K562 (cell line): ENCODE measurements at regions not wholly inside any gene's neighbourhood (a gene's known extent, or its start where the extent isn't known, plus 50 kb on each side); places are given as distances from the start of the nearest gene placed in this dataset.

ENCODE experiments used
- ATAC-seq: fragments of 200-7000 bp; cut with Tn5 transposase; 3 replicates; pipeline ENCODE4 v1.9.1; 2020; ENCODE audit warnings: moderate library complexity
- BruUV-seq: library from RNA; stranded (reverse); fragments of 400-500 nt; replicated peaks from 2 replicates; lab custom pipeline; 2021; lab: Mats Ljungman, UMichigan
- CTCF ChIA-PET: fragments of 300-600 bp; formaldehyde crosslinking; extraction: SDS; loops from one replicate; lab custom pipeline; 2021; ENCODE audit warnings: low intra/inter-chr PET ratio; lab: Yijun Ruan, JAX
- POLR2A ChIA-PET: fragments of 300-600, 350-650 bp; sonication (Branson Sonifier 250); formaldehyde crosslinking; extraction: SDS; loops from one replicate; lab custom pipeline; 2021; ENCODE audit warnings: antibody characterized with exemption, inconsistent platforms; lab: Yijun Ruan, JAX
- DNase-seq, 4 experiments: peaks; one replicate each; pipeline versions ENCODE4 v3.0.0 to v3.0.0-alpha.2; 2011 to 2018; ENCODE audit warnings: low spot score in 3 of 4, mixed read lengths in 3 of 4; ENCODE audit errors: extremely low read depth in 1 of 4
- FAIRE-seq: peaks from 2 replicates; lab custom pipeline; 2011; peaks lifted over from hg19 to GRCh38; lab: Jason Lieb, UNC
- H2AFZ ChIP-seq: 2 replicates; pipeline ENCODE4 v1.6.0; 2011; ENCODE audit warnings: low read depth, low read length, control low read depth, inconsistent platforms
- H3K27ac ChIP-seq: fragments of 200-600 bp; 3 replicates; pipeline ENCODE4 v1.8.0; 2011; ENCODE audit warnings: low read depth, mild to moderate bottlenecking, control low read depth, inconsistent platforms, low read length, moderate library complexity, mixed read lengths; ENCODE audit errors: extremely low read depth
- H3K27me3 ChIP-seq, 2 experiments: fragments of 300-600 bp in 1 of 2; 2 replicates in 1 of 2; 3 replicates in 1 of 2; pipeline versions ENCODE4 v1.6.0 to v1.8.0; 2011; ENCODE audit warnings: inconsistent platforms in 2 of 2, low read length in 2 of 2, mild to moderate bottlenecking in 1 of 2, mixed read lengths in 1 of 2, moderate library complexity in 1 of 2; ENCODE audit not compliant: control insufficient read depth in 2 of 2, insufficient read depth in 2 of 2
- H3K36me3 ChIP-seq: fragments of 300-600 bp; 3 replicates; pipeline ENCODE4 v1.8.0; 2011; ENCODE audit warnings: mild to moderate bottlenecking, low read length, inconsistent platforms; ENCODE audit not compliant: control insufficient read depth, insufficient read depth
- H3K4me1 ChIP-seq, 2 experiments: fragments of 200-600 bp in 1 of 2; replicated peaks in 1 of 2; 2 replicates in 1 of 2; 3 replicates in 1 of 2; pipeline versions ENCODE4 v1.5.1 to v1.8.0; 2011; ENCODE audit warnings: inconsistent platforms in 2 of 2, low read length in 2 of 2, mild to moderate bottlenecking in 1 of 2, mixed read lengths in 1 of 2, moderate library complexity in 1 of 2; ENCODE audit not compliant: control insufficient read depth in 2 of 2, insufficient read depth in 2 of 2
- H3K4me2 ChIP-seq: 2 replicates; pipeline ENCODE4 v1.6.1; 2011; ENCODE audit warnings: low read length, control low read depth, inconsistent platforms, mixed read lengths; ENCODE audit not compliant: insufficient read depth
- H3K4me3 ChIP-seq: fragments of 200-600 bp; sonication (generic), shearing (Covaris generic); 2 replicates; pipeline ENCODE4 v1.5.1; 2016; ENCODE audit warnings: control low read depth, inconsistent platforms
- H3K79me2 ChIP-seq: fragments of 200-600 bp; 3 replicates; pipeline ENCODE4 v1.8.0; 2011; ENCODE audit warnings: low read length, inconsistent platforms; ENCODE audit not compliant: control insufficient read depth, insufficient read depth
- H3K9ac ChIP-seq, 2 experiments: 2 replicates each; pipeline versions ENCODE4 v1.6.0 to v1.6.1; 2011; ENCODE audit warnings: low read depth in 2 of 2, low read length in 2 of 2, control low read depth in 1 of 2, inconsistent platforms in 1 of 2, mild to moderate bottlenecking in 1 of 2, mixed read lengths in 1 of 2; ENCODE audit not compliant: insufficient read depth in 1 of 2
- H3K9me1 ChIP-seq: one replicate; pipeline ENCODE4 v1.6.0; 2011; ENCODE audit warnings: inconsistent platforms, mild to moderate bottlenecking, low read length, moderate library complexity; ENCODE audit not compliant: control insufficient read depth, insufficient read depth
- H3K9me3 ChIP-seq: replicated peaks from 2 replicates; pipeline ENCODE4 v1.5.1; 2011; ENCODE audit warnings: low read depth, low read length, inconsistent platforms; ENCODE audit not compliant: control insufficient read depth, insufficient read depth
- H4K20me1 ChIP-seq: replicated peaks from 2 replicates; pipeline ENCODE4 v1.6.1; 2011; ENCODE audit warnings: low read length, inconsistent platforms, mixed read lengths; ENCODE audit not compliant: control insufficient read depth, insufficient read depth
- ATF7 ChIP-seq: fragments of 450-650 bp; IDR thresholded peaks from 2 replicates; pipeline ENCODE4 v1.7.1; 2014; ENCODE audit warnings: mild to moderate bottlenecking, moderate library complexity
- FOXJ3 ChIP-seq: sonication (generic); formaldehyde crosslinking; IDR thresholded peaks from 2 replicates; pipeline ENCODE4 v1.4.0; 2020; ENCODE audit warnings: mild to moderate bottlenecking, missing genetic modification reagents
- HCFC1 ChIP-seq: IDR thresholded peaks from 2 replicates; pipeline ENCODE4 v1.6.1; 2012; ENCODE audit warnings: low read depth, low read length, improper control_type of control experiment
- HDAC2 ChIP-seq: fragments of 450-650 bp; IDR thresholded peaks from 2 replicates; pipeline ENCODE4 v1.6.1; 2016; ENCODE audit warnings: mild to moderate bottlenecking
- HINFP ChIP-seq: fragments of 450-650 bp; conservative IDR thresholded peaks from 2 replicates; pipeline ENCODE4 v1.6.1; 2016; ENCODE audit warnings: missing genetic modification characterization, low read depth, mild to moderate bottlenecking, control low read depth, missing compliant biosample characterization
- ILF3 ChIP-seq: fragments of 450-650 bp; IDR thresholded peaks from 2 replicates; pipeline ENCODE4 v1.6.1; 2018; ENCODE audit warnings: antibody characterized with exemption, mild to moderate bottlenecking, moderate library complexity, borderline replicate concordance
- NCOA1 ChIP-seq: fragments of 450-650 bp; IDR thresholded peaks from 2 replicates; pipeline ENCODE4 v1.6.1; 2016; ENCODE audit warnings: low read depth
- PCBP2 ChIP-seq: fragments of 200-400 bp; formaldehyde crosslinking; IDR thresholded peaks from 2 replicates; pipeline ENCODE4 v1.6.1; 2018; ENCODE audit warnings: low read length, low read depth, mild to moderate bottlenecking, moderate library complexity; ENCODE audit not compliant: poor library complexity, severe bottlenecking
- RBM39 ChIP-seq: fragments of 200-400 bp; formaldehyde crosslinking; optimal IDR thresholded peaks from 2 replicates; pipeline ENCODE3; 2018; ENCODE audit warnings: low read depth, low read length
- RFX1 ChIP-seq: fragments of 450-650 bp; IDR thresholded peaks from 2 replicates; pipeline ENCODE4 v1.6.1; 2016; ENCODE audit warnings: mild to moderate bottlenecking, moderate library complexity
- TAF15 ChIP-seq: fragments of 200-400 bp; formaldehyde crosslinking; IDR thresholded peaks from 2 replicates; pipeline ENCODE4 v1.6.1; 2017; ENCODE audit warnings: mild to moderate bottlenecking, low read depth, low read length, moderate library complexity
- ZBTB1 ChIP-seq: sonication (generic); formaldehyde crosslinking; IDR thresholded peaks from 2 replicates; pipeline ENCODE4 v1.8.1; 2023; ENCODE audit warnings: missing genetic modification reagents, low read depth, mild to moderate bottlenecking, borderline replicate concordance
- ZNF175 ChIP-seq: fragments of 200-800 bp; sonication (Bioruptor generic); IDR thresholded peaks from 2 replicates; pipeline ENCODE4 v1.6.1; 2016; ENCODE audit warnings: low read depth, mild to moderate bottlenecking, missing genetic modification characterization, missing compliant biosample characterization
- ZNF436 ChIP-seq: fragments of 250-450, 450-650 bp; sonication (Bioruptor Pico); formaldehyde crosslinking; IDR thresholded peaks from 2 replicates; pipeline ENCODE4 v1.7.0; 2020; ENCODE audit warnings: mild to moderate bottlenecking
- ZNF696 ChIP-seq: fragments of 250-450 bp; sonication (Bioruptor Pico); conservative IDR thresholded peaks from 2 replicates; pipeline ENCODE4 v1.4.0; 2020; ENCODE audit warnings: mild to moderate bottlenecking, moderate library complexity
- WGBS: fragments of 100-300 bp; shearing (Covaris generic); methylation state at CpG from one replicate; pipeline ENCODE4 v1.1.6; 2016; ENCODE audit warnings: low coverage, mixed read lengths; ENCODE audit not compliant: insufficient coverage; ENCODE audit errors: missing lambda C conversion rate; 5-methylcytosine and 5-hydroxymethylcytosine counted together
- in situ Hi-C: fragments of 300-500 bp; cut with MboI; formaldehyde crosslinking; loops from 4 replicates; pipeline ENCODE4 v1.15.0; 2018; ENCODE audit warnings: inconsistent platforms, mixed read lengths
- intact Hi-C: fragments of 100-400 bp; cut with micrococcal nuclease; formaldehyde crosslinking; loops from 2 replicates; pipeline ENCODE4 v1.14.2; 2022
- TF ChIP-seq, protein P1 (sequence below): fragments of 450-650 bp; IDR thresholded peaks from one replicate; pipeline ENCODE4 v1.6.1; 2018; ENCODE audit warnings: mild to moderate bottlenecking, moderate library complexity; ENCODE audit not compliant: partially characterized antibody
- TF ChIP-seq, protein P2 (sequence below): fragments of 250-450 bp; sonication (Bioruptor Pico); IDR thresholded peaks from 2 replicates; pipeline ENCODE4 v1.8.0; 2022; ENCODE audit warnings: inconsistent platforms, mild to moderate bottlenecking, moderate library complexity, borderline replicate concordance

DNA sequence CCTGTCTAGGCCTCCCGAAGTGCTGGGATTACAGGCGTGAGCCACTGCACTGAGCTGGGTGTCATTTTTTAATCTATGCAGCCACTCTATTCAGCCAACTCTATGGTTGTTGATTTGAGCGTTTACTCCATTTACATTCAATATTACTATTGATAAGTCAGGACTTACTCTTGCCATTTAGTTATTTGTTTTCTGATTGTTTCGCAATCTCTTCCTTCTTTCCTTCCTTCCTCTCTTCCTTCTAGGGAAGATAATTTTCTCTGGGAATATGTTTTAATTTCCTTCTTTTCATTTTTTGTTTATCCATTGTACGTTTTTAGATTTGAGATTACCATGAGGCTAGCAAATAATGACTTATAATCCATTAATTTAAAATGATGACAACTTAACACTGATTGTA lies 2056.0 kb downstream of the OLFM4 start:
- in situ Hi-C loops (no loop called here), intact Hi-C loops (no loop called here)
- Histone ChIP-seq H4K20me1 (no peaks in the 10 kb centered on the region), H3K9ac (no peak overlapping the region), H2AFZ (no peak overlapping the region), H3K4me1 (no peaks in the 10 kb centered on the region), H3K4me3 (no peak overlapping the region), H3K4me2 (no peak overlapping the region), H3K27ac (no peak overlapping the region), H3K79me2 (no peaks in the 10 kb centered on the region), H3K9me1 (no peaks in the 10 kb centered on the region), H3K27me3 (no peaks in the 10 kb centered on the region), H3K9me3 (no peaks in the 10 kb centered on the region), H3K36me3 (no peaks in the 10 kb centered on the region)
- CTCF ChIA-PET = no interaction called here
- ATAC-seq (no peak), DNase-seq (no peak), FAIRE-seq (no peak)
- POLR2A ChIA-PET = no interaction called here
- WGBS = 0% methylated on average over 5 of the region's 5 CpGs
- no TSS peak for BruUV-seq
- TF ChIP-seq NCOA1 (no peak), RFX1 (no peak), PCBP2 (no peak), HINFP (tag) (no peak), ILF3 (no peak), HDAC2 (no peak), ZNF696 (no peak), ZNF175 (no peak), ZBTB1 (CRISPR knock-in tag) (no peak), TAF15 (no peak), RBM39 (no peak), ZNF436 (CRISPR knock-in tag) (no peak), ATF7 (no peak), HCFC1 (no peak), FOXJ3 (CRISPR knock-in tag) (no peak)
- TF ChIP-seq, protein P1, sequence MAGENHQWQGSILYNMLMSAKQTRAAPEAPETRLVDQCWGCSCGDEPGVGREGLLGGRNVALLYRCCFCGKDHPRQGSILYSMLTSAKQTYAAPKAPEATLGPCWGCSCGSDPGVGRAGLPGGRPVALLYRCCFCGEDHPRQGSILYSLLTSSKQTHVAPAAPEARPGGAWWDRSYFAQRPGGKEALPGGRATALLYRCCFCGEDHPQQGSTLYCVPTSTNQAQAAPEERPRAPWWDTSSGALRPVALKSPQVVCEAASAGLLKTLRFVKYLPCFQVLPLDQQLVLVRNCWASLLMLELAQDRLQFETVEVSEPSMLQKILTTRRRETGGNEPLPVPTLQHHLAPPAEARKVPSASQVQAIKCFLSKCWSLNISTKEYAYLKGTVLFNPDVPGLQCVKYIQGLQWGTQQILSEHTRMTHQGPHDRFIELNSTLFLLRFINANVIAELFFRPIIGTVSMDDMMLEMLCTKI = no peak
- TF ChIP-seq, protein P2, sequence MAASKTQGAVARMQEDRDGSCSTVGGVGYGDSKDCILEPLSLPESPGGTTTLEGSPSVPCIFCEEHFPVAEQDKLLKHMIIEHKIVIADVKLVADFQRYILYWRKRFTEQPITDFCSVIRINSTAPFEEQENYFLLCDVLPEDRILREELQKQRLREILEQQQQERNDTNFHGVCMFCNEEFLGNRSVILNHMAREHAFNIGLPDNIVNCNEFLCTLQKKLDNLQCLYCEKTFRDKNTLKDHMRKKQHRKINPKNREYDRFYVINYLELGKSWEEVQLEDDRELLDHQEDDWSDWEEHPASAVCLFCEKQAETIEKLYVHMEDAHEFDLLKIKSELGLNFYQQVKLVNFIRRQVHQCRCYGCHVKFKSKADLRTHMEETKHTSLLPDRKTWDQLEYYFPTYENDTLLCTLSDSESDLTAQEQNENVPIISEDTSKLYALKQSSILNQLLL (CRISPR knock-in tag) = no peak
- TF ChIP-seq, all 486 proteins: peak for 0
